ENCODE measurements at regions not wholly inside any gene's neighbourhood (a gene's known extent, or its start where the extent isn't known, plus 50 kb on each side); places are given as distances from the start of the nearest gene placed in this dataset.
"Not testable (repeated sequence)": the region's sequence is repeated elsewhere in the genome, so short reads cannot be mapped to it uniquely, and the experiment has no call there.

GRCh38 chr2:60212181-60212945, 341.1 kb downstream of the BCL11A start:
- Histone ChIP-seq H3K9ac (ENCODE audit: low read depth in 2 of 2, low read length in 2 of 2) (no peak overlapping the region), H3K27me3 (no peaks in the 10 kb centered on the region), H3K36me3 (no peaks in the 10 kb centered on the region), H3K4me1 (no peaks in the 10 kb centered on the region), H3K4me3 (no peak overlapping the region), H3K27ac (no peak overlapping the region), H3K9me3 (no peaks in the 10 kb centered on the region)
- TF ChIP-seq CTCF (IDR thresholded peaks at IDR 0.05): no peak
- intact Hi-C loops (cut with DNase I): loop anchor here (10.0 kb wide), 1 partner anchor 342 kb away; the partner anchor contains the start of gene BCL11A
- peak; percentile 28 for DNase-seq

DNA sequence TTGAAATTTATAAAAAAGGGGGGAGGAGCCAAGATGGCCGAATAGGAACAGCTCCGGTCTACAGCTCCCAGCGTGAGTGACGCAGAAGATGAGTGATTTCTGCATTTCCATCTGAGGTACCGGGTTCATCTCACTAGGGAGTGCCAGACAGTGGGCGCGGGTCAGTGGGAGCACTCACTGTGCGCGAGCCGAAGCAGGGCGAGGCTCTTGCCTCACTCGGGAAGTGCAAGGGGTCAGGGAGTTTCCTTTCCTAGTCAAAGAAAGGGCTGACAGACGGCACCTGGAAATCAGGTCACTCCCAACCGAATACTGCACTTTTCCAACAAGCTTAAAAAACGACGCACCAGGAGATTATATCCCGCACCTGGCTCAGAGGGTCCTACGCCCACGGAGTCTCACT, 364.4 kb downstream of the BCL11A start:
- not testable (repeated sequence) for H3K36me3 ChIP-seq, H3K4me1 ChIP-seq

DNA sequence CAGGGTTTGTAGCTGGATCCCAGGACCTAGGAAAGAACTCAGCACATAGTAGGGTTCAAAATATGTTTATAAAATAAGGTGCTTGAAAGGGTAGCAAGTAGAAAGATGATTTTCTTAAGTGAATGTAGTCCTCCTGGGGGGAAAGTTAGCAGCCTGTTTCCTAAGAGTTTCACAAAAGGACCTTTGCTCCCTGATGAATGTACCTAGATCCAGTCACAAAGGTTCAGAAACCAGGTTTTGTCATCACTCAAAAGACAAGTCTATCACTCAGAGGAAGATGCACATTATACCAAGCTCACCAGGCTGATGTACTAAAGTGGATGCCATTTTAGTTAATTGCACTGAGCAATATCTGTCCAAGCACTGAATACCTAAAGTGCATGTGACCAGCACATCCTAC, 378.2 kb downstream of the BCL11A start:
- Histone ChIP-seq H3K9ac (ENCODE audit: low read depth in 2 of 2, low read length in 2 of 2) (no peak overlapping the region), H3K36me3 (no peaks in the 10 kb centered on the region), H3K4me3 (no peak overlapping the region), H3K27ac (no peak overlapping the region), H3K9me3 (no peaks in the 10 kb centered on the region), H3K27me3 (no peaks in the 10 kb centered on the region), H3K4me1 (no peaks in the 10 kb centered on the region)
- DNase-seq: no peak
- TF ChIP-seq CTCF (IDR thresholded peaks at IDR 0.05): no peak
- intact Hi-C loops (cut with DNase I): no loop called here

More for the DNA sequence above, 364.4 kb downstream of the BCL11A start:
- H3K9me3 ChIP-seq; H3K27ac ChIP-seq; H3K4me3 ChIP-seq; intact Hi-C loops (cut with DNase I); H3K9ac ChIP-seq (ENCODE audit: low read depth in 2 of 2, low read length in 2 of 2); DNase-seq; H3K27me3 ChIP-seq: not testable (repeated sequence)

DNA sequence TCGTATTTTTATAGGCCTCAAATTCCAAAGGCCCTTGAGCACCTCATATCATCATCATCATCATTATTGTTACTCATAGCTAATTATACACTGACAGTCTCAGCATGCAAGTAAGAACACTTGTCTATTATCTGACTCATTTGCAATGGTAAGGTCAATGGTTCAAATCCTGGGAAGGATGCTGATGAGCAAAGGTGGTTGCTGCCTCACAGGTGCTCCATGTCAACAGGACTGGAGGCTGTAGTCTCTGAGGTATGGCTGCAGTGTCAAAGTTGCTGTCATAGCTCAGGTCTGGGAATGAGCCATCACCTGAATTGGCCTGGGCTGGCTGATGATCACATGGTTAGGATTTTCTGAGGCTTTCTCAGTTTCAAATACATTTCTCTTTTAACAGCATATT, 379.3 kb downstream of the BCL11A start:
- Histone ChIP-seq H3K9ac (ENCODE audit: low read depth in 2 of 2, low read length in 2 of 2) (no peak overlapping the region), H3K9me3 (no peaks in the 10 kb centered on the region), H3K4me3 (no peak overlapping the region), H3K27ac (no peak overlapping the region), H3K27me3 (no peaks in the 10 kb centered on the region), H3K36me3 (no peaks in the 10 kb centered on the region), H3K4me1 (no peaks in the 10 kb centered on the region)
- intact Hi-C loops (cut with DNase I): no loop called here
- DNase-seq: no peak
- no peak for TF ChIP-seq CTCF (IDR thresholded peaks at IDR 0.05)

DNA sequence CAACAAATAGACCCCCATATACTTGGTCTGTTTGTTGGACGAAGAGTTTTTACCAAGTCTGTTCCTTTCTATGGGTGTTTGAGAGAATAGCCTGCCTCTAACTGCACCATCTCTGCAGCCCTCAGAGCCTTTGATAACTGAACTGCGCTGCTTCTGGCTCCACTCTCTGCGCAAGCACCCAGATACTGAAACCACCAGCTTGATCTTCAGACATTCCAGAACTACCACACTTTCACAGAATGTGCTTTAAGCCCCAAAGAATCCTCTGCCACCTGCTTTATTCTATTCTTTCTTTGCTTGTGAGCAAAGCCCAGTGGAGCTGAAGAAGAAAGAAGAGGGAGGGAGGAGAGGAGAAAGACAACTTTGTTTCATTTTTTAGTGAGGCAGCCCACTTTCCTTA, 380.7 kb downstream of the BCL11A start:
- TF ChIP-seq CTCF (IDR thresholded peaks at IDR 0.05): no peak
- no peak for DNase-seq
- Histone ChIP-seq H3K4me1 (no peaks in the 10 kb centered on the region), H3K36me3 (no peaks in the 10 kb centered on the region), H3K9ac (ENCODE audit: low read depth in 2 of 2, low read length in 2 of 2) (no peak overlapping the region), H3K9me3 (no peaks in the 10 kb centered on the region), H3K4me3 (no peak overlapping the region), H3K27me3 (no peaks in the 10 kb centered on the region), H3K27ac (no peak overlapping the region)
- intact Hi-C loops (cut with DNase I): no loop called here

DNA sequence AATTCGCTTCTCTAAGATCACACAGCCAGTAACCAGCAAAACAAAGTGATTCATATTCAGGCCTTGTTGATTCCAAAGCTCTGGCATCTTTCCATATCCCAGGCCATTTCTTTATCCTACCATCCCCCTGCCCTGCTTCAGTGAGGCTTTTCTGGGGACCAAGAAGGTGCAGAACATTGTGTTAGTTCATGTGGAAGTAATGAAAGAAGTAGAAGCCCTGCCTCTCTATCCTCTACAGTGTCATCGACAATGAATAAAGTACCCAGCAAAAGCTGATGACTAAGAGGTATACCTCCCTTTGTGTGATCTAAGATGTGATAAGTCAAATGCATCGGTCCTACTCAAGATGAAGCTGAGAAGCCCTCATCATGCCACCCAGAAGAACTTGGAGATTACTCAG, 383.2 kb downstream of the BCL11A start:
- no peak for DNase-seq
- intact Hi-C loops (cut with DNase I): no loop called here
- Histone ChIP-seq H3K27me3 (no peaks in the 10 kb centered on the region), H3K27ac (no peak overlapping the region), H3K4me1 (no peaks in the 10 kb centered on the region), H3K9ac (ENCODE audit: low read depth in 2 of 2, low read length in 2 of 2) (no peak overlapping the region), H3K9me3 (no peaks in the 10 kb centered on the region), H3K36me3 (no peaks in the 10 kb centered on the region), H3K4me3 (no peak overlapping the region)
- no peak for TF ChIP-seq CTCF (IDR thresholded peaks at IDR 0.05)
